HCT116 (cell line): ENCODE measurements at regions not wholly inside any gene's neighbourhood (a gene's known extent, or its start where the extent isn't known, plus 50 kb on each side); places are given as distances from the start of the nearest gene placed in this dataset.

Experiments used
- ATAC-seq: fragments of 200-7000 bp; cut with Tn5 transposase; 2 replicates; pipeline ENCODE4 v1.9.1; 2020; ENCODE audit warnings: mild to moderate bottlenecking, moderate library complexity
- BruUV-seq: library from RNA; stranded (reverse); fragments of 400-500 nt; replicated peaks from 2 replicates; lab custom pipeline; 2021; lab: Mats Ljungman, UMichigan
- CTCF ChIA-PET: fragments of 300-600 bp; sonication (Branson Sonifier 250); formaldehyde crosslinking; loops from one replicate; lab custom pipeline; 2021; ENCODE audit warnings: antibody characterized with exemption; lab: Charles Lee
- POLR2A ChIA-PET: fragments of 300-600, 350-600 bp; sonication (Branson Sonifier 250); formaldehyde crosslinking; loops from one replicate; lab custom pipeline; 2021; ENCODE audit warnings: antibody characterized with exemption; lab: Charles Lee
- RAD21 ChIA-PET, 2 experiments: fragments of 300-600 bp; sonication (Branson Sonifier 250); formaldehyde crosslinking; loops; one replicate each; lab custom pipeline; 2023; ENCODE audit warnings: low total read pairs in 2 of 2; ENCODE audit not compliant: uncharacterized antibody in 2 of 2, unreplicated experiment in 2 of 2, low non-redundant PET in 1 of 2; lab: Charles Lee
- DNase-seq: peaks from one replicate; pipeline ENCODE4 v3.0.0-alpha.2; 2010; ENCODE audit warnings: low read depth, low spot score
- H2AFZ ChIP-seq: fragments of 200-600 bp; shearing (Covaris generic), sonication (generic); 2 replicates; pipeline ENCODE4 v1.6.1; 2017; ENCODE audit warnings: low read depth, mixed run types, mixed read lengths, antibody characterized with exemption, low read length; ENCODE audit not compliant: poor library complexity, severe bottlenecking
- H3K27ac ChIP-seq: 2 replicates; pipeline ENCODE4 v1.5.1; 2012; ENCODE audit warnings: low read depth, low read length
- H3K27me3 ChIP-seq: fragments of 200-600 bp; sonication (generic); 2 replicates; pipeline ENCODE4 v1.6.1; 2016; ENCODE audit warnings: mixed run types, low read length, mixed read lengths; ENCODE audit not compliant: insufficient read depth
- H3K36me3 ChIP-seq, 2 experiments: fragments of 200-500 bp in 1 of 2; fragments of 200-600 bp in 1 of 2; sonication (Bioruptor generic) in 1 of 2; sonication (generic) in 1 of 2; 2 replicates each; pipeline versions ENCODE4 v1.5.1 to v1.6.1; 2014 to 2016; ENCODE audit warnings: low read length in 2 of 2, inconsistent platforms in 1 of 2, mixed read lengths in 1 of 2, mixed run types in 1 of 2; ENCODE audit not compliant: insufficient read depth in 2 of 2, control insufficient read depth in 1 of 2
- H3K4me1 ChIP-seq, 2 experiments: fragments of 200-600 bp in 1 of 2; sonication (generic) in 1 of 2; 2 replicates each; pipeline versions ENCODE4 v1.5.1 to v1.6.1; 2012 to 2017; ENCODE audit warnings: low read length in 2 of 2, inconsistent platforms in 1 of 2, mild to moderate bottlenecking in 1 of 2, mixed read lengths in 1 of 2, mixed run types in 1 of 2, moderate library complexity in 1 of 2; ENCODE audit not compliant: insufficient read depth in 2 of 2, control insufficient read depth in 1 of 2
- H3K4me2 ChIP-seq: fragments of 200-600 bp; sonication (generic); 2 replicates; pipeline ENCODE4 v1.6.1; 2017; ENCODE audit warnings: mixed run types, low read length, mixed read lengths
- H3K4me3 ChIP-seq, 2 experiments: fragments of 200-600 bp in 1 of 2; sonication (generic) in 1 of 2; replicated peaks in 1 of 2; 2 replicates each; pipeline ENCODE4 v1.5.1; 2011 to 2016; ENCODE audit warnings: low read length in 2 of 2, control low read depth in 1 of 2, low read depth in 1 of 2, mild to moderate bottlenecking in 1 of 2, mixed read lengths in 1 of 2, mixed run types in 1 of 2
- H3K79me2 ChIP-seq: fragments of 200-600 bp; sonication (generic); 2 replicates; pipeline ENCODE4 v1.6.1; 2017; ENCODE audit warnings: mild to moderate bottlenecking, mixed run types, low read length, moderate library complexity, mixed read lengths; ENCODE audit not compliant: insufficient read depth
- H3K9ac ChIP-seq: fragments of 200-600 bp; sonication (generic); 2 replicates; pipeline ENCODE4 v1.6.1; 2016; ENCODE audit warnings: low read length, mixed read lengths
- H3K9me2 ChIP-seq: fragments of 200-600 bp; sonication (generic), shearing (Covaris generic); 2 replicates; pipeline ENCODE4 v1.6.1; 2017; ENCODE audit warnings: mixed run types, mild to moderate bottlenecking, moderate library complexity; ENCODE audit not compliant: insufficient read depth
- H3K9me3 ChIP-seq, 2 experiments: fragments of 200-500 bp in 1 of 2; fragments of 200-600 bp in 1 of 2; sonication (Bioruptor generic) in 1 of 2; sonication (generic) in 1 of 2; 2 replicates each; pipeline ENCODE4 v1.6.1; 2014 to 2017; ENCODE audit warnings: low read length in 2 of 2, mixed read lengths in 2 of 2, inconsistent platforms in 1 of 2, low read depth in 1 of 2, mild to moderate bottlenecking in 1 of 2, mixed run types in 1 of 2, moderate library complexity in 1 of 2; ENCODE audit not compliant: control insufficient read depth in 1 of 2, insufficient read depth in 1 of 2
- H4K20me1 ChIP-seq: fragments of 200-600 bp; sonication (generic), shearing (Covaris generic); 2 replicates; pipeline ENCODE4 v1.6.1; 2017; ENCODE audit warnings: mixed run types, mild to moderate bottlenecking, moderate library complexity; ENCODE audit not compliant: insufficient read depth
- CEBPB ChIP-seq: IDR thresholded peaks from 2 replicates; pipeline ENCODE4 v1.6.1; 2012; ENCODE audit warnings: low read depth
- CTCF ChIP-seq, 3 experiments: fragments of 200-600 bp in 1 of 3; sonication (generic) in 1 of 3; IDR thresholded peaks in 2 of 3; conservative IDR thresholded peaks in 1 of 3; 2 replicates each; pipeline ENCODE4 v1.5.1; 2012 to 2017; ENCODE audit warnings: low read depth in 2 of 3, low read length in 2 of 3, antibody characterized with exemption in 1 of 3, borderline replicate concordance in 1 of 3, control low read depth in 1 of 3, mild to moderate bottlenecking in 1 of 3, mixed read lengths in 1 of 3, mixed run types in 1 of 3, moderate library complexity in 1 of 3; ENCODE audit not compliant: insufficient read depth in 1 of 3
- EZH2 ChIP-seq: fragments of 200-600 bp; sonication (generic); IDR thresholded peaks from 2 replicates; pipeline ENCODE4 v1.6.1; 2017; ENCODE audit warnings: antibody characterized with exemption, mixed run types
- EZH2phosphoT487 ChIP-seq: fragments of 200-600 bp; IDR thresholded peaks from 2 replicates; pipeline ENCODE4 v1.6.1; 2018; ENCODE audit warnings: antibody characterized with exemption, borderline replicate concordance
- FOSL1 ChIP-seq: IDR thresholded peaks from 2 replicates; pipeline ENCODE4 v1.6.1; 2012; ENCODE audit warnings: low read depth
- JUND ChIP-seq: IDR thresholded peaks from 2 replicates; pipeline ENCODE4 v1.6.1; 2012
- POLR2A ChIP-seq: IDR thresholded peaks from 2 replicates; pipeline ENCODE4 v1.7.0; 2011; ENCODE audit warnings: borderline replicate concordance; ENCODE audit not compliant: insufficient read depth, insufficient read length; ENCODE audit errors: extremely low read depth
- RAD21 ChIP-seq: IDR thresholded peaks from 2 replicates; pipeline ENCODE4 v1.6.1; 2012; ENCODE audit warnings: low read depth, mild to moderate bottlenecking
- TCF7L2 ChIP-seq: IDR thresholded peaks from 2 replicates; pipeline ENCODE4 v1.7.0; 2011; ENCODE audit warnings: borderline replicate concordance, inconsistent platforms; ENCODE audit not compliant: insufficient read depth, insufficient read length; ENCODE audit errors: extremely low read depth
- YY1 ChIP-seq: IDR thresholded peaks from 2 replicates; pipeline ENCODE4 v1.6.1; 2011; ENCODE audit warnings: low read length, low read depth, moderate library complexity, mild to moderate bottlenecking; ENCODE audit not compliant: insufficient replicate concordance; ENCODE audit errors: extremely low read depth
- ZFX ChIP-seq: fragments of 450-650 bp; IDR thresholded peaks from 2 replicates; pipeline ENCODE4 v1.6.1; 2017
- ZNF274 ChIP-seq: fragments of 200-500 bp; sonication (Bioruptor generic); IDR thresholded peaks from 2 replicates; pipeline ENCODE4 v1.6.1; 2014; ENCODE audit warnings: mild to moderate bottlenecking, low read depth, low read length, inconsistent platforms
- intact Hi-C: fragments of 100-400 bp; cut with micrococcal nuclease; formaldehyde crosslinking; loops from 2 replicates; pipeline ENCODE4 v1.10.0; 2022
- TF ChIP-seq, protein P1 (sequence below): IDR thresholded peaks from 2 replicates; pipeline ENCODE4 v1.6.1; 2012
- TF ChIP-seq, protein P2 (sequence below): IDR thresholded peaks from 2 replicates; pipeline ENCODE4 v1.6.1; 2012; ENCODE audit warnings: low read depth
- TF ChIP-seq, protein P3 (sequence below): IDR thresholded peaks from 2 replicates; pipeline ENCODE4 v1.6.1; 2012

DNA sequence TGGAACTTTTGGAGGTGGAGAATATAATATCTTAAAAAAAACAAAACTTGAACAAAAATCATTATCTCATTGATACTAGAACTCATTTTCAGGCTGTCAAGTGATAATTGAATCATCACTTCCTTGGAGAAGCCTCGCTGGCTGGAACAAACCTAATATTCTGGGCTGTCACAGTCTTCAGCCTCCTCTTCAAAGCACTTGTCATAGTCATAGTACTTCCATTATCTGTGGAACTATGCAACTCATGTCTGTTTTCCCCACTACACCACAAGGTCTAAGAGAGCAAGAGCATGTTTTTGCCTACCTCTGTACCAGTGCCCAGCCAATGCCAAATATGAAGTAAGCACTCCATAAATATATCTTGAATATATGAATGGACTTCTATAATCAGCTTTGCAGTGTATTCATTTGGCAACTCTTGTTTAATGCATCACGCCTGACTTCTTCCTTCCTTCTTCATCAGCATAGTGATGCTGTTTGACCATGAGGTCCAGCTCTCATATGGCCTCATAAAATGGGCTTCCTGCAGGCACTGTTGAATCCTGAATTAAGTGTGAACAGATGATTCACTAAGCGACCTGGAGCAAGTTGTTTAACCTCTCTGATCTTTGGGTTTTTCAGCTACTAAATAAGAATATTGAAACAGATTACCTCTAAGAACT is 86.6 kb upstream of the SNRK start:
- H3K4me2 ChIP-seq: no peak overlapping the region
- no peak overlapping the region for H2AFZ ChIP-seq
- ChIA-PET CTCF (no interaction called here), RAD21 (no interaction called here), POLR2A (no interaction called here)
- H3K79me2 ChIP-seq: no peaks in the 10 kb centered on the region
- intact Hi-C loops: no loop called here
- TF ChIP-seq EZH2phosphoT487 (no peak), ZNF274 (no peak), TCF7L2 (no peak), YY1 (no peak), FOSL1 (no peak), ZFX (no peak), JUND (no peak), CTCF (IDR thresholded peaks at IDR 0.05 in 2 of 3, conservative IDR thresholded peaks at IDR 0.05 in 1 of 3; ENCODE audit: borderline replicate concordance in 1 of 3, insufficient read depth in 1 of 3, low read depth in 2 of 3, low read length in 2 of 3) (no peak), EZH2 (no peak), CEBPB (no peak), POLR2A (no peak), RAD21 (no peak)
- TF ChIP-seq, protein P1, sequence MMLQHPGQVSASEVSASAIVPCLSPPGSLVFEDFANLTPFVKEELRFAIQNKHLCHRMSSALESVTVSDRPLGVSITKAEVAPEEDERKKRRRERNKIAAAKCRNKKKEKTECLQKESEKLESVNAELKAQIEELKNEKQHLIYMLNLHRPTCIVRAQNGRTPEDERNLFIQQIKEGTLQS: no peak
- TF ChIP-seq, protein P2, sequence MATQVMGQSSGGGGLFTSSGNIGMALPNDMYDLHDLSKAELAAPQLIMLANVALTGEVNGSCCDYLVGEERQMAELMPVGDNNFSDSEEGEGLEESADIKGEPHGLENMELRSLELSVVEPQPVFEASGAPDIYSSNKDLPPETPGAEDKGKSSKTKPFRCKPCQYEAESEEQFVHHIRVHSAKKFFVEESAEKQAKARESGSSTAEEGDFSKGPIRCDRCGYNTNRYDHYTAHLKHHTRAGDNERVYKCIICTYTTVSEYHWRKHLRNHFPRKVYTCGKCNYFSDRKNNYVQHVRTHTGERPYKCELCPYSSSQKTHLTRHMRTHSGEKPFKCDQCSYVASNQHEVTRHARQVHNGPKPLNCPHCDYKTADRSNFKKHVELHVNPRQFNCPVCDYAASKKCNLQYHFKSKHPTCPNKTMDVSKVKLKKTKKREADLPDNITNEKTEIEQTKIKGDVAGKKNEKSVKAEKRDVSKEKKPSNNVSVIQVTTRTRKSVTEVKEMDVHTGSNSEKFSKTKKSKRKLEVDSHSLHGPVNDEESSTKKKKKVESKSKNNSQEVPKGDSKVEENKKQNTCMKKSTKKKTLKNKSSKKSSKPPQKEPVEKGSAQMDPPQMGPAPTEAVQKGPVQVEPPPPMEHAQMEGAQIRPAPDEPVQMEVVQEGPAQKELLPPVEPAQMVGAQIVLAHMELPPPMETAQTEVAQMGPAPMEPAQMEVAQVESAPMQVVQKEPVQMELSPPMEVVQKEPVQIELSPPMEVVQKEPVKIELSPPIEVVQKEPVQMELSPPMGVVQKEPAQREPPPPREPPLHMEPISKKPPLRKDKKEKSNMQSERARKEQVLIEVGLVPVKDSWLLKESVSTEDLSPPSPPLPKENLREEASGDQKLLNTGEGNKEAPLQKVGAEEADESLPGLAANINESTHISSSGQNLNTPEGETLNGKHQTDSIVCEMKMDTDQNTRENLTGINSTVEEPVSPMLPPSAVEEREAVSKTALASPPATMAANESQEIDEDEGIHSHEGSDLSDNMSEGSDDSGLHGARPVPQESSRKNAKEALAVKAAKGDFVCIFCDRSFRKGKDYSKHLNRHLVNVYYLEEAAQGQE: no peak
- TF ChIP-seq, protein P3, sequence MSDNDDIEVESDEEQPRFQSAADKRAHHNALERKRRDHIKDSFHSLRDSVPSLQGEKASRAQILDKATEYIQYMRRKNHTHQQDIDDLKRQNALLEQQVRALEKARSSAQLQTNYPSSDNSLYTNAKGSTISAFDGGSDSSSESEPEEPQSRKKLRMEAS: no peak
- no peak overlapping the region for H3K4me3 ChIP-seq
- H3K9ac ChIP-seq: no peak overlapping the region
- H3K9me2 ChIP-seq: no peaks in the 10 kb centered on the region
- no peaks in the 10 kb centered on the region for H4K20me1 ChIP-seq
- peaks cover 3% of the 10 kb centered on the region; the same call in 1 of the 2 replicates for H3K27me3 ChIP-seq
- no peak overlapping the region for H3K27ac ChIP-seq
- no peaks in the 10 kb centered on the region for H3K36me3 ChIP-seq
- DNase-seq: no peak
- H3K9me3 ChIP-seq: no peaks in the 10 kb centered on the region
- BruUV-seq: no TSS peak
- H3K4me1 ChIP-seq: peaks cover 0 to 9% of the 10 kb centered on the region in 2 experiments; a peak in 1 of 4 replicates
- ATAC-seq: no peak
